HepG2 (cell line): ENCODE measurements at regions not wholly inside any gene's neighbourhood (a gene's known extent, or its start where the extent isn't known, plus 50 kb on each side); places are given as distances from the start of the nearest gene placed in this dataset.

Source experiments
- ATAC-seq: fragments of 200-7000 bp; cut with Tn5 transposase; 3 replicates; pipeline ENCODE4 v1.9.1; 2020; ENCODE audit warnings: mild to moderate bottlenecking, moderate library complexity
- BruUV-seq: library from RNA; stranded (reverse); fragments of 400-500 nt; replicated peaks from 2 replicates; lab custom pipeline; 2021; lab: Mats Ljungman, UMichigan
- CTCF ChIA-PET: fragments of 300-600 bp; formaldehyde crosslinking; extraction: SDS; loops from one replicate; lab custom pipeline; 2021; ENCODE audit warnings: low total read pairs, inconsistent platforms, low intra/inter-chr PET ratio; lab: Yijun Ruan, JAX
- POLR2A ChIA-PET: fragments of 350-600 bp; sonication (Branson Sonifier 250); formaldehyde crosslinking; loops from one replicate; lab custom pipeline; 2020; ENCODE audit warnings: antibody characterized with exemption, inconsistent platforms; lab: Yijun Ruan, JAX
- DNase-seq: peaks from one replicate; pipeline ENCODE4 v3.0.0-alpha.2; 2015; ENCODE audit warnings: low spot score
- FAIRE-seq: peaks from 3 replicates; lab custom pipeline; 2011; peaks lifted over from hg19 to GRCh38; lab: Jason Lieb, UNC
- H2AFZ ChIP-seq: one replicate; pipeline ENCODE4 v1.6.1; 2011; ENCODE audit warnings: low read length, inconsistent platforms
- H3K27ac ChIP-seq: fragments of 300-600 bp; 3 replicates; pipeline ENCODE4 v1.8.0; 2011; ENCODE audit warnings: mixed run types, mild to moderate bottlenecking, mixed read lengths, low read length, inconsistent platforms; ENCODE audit not compliant: insufficient read depth; ENCODE audit errors: extremely low read length
- H3K27me3 ChIP-seq, 2 experiments: fragments of 200-600 bp in 1 of 2; 2 replicates in 1 of 2; 3 replicates in 1 of 2; pipeline versions ENCODE4 v1.6.0 to v1.8.0; 2011; ENCODE audit warnings: low read length in 2 of 2, mild to moderate bottlenecking in 2 of 2, moderate library complexity in 2 of 2, inconsistent platforms in 1 of 2; ENCODE audit not compliant: insufficient read depth in 2 of 2, control insufficient read depth in 1 of 2
- H3K36me3 ChIP-seq, 2 experiments: fragments of 200-600 bp in 1 of 2; replicated peaks in 1 of 2; 2 replicates in 1 of 2; 3 replicates in 1 of 2; pipeline versions ENCODE4 v1.5.1 to v1.8.0; 2011; ENCODE audit warnings: low read length in 2 of 2, inconsistent platforms in 1 of 2; ENCODE audit not compliant: insufficient read depth in 2 of 2, control insufficient read depth in 1 of 2
- H3K4me1 ChIP-seq: 2 replicates; pipeline ENCODE4 v1.5.1; 2012; ENCODE audit warnings: low read length, inconsistent platforms; ENCODE audit not compliant: insufficient read depth
- H3K4me2 ChIP-seq: 2 replicates; pipeline ENCODE4 v1.6.0; 2011; ENCODE audit warnings: low read depth, low read length, inconsistent platforms
- H3K4me3 ChIP-seq, 3 experiments: fragments of 200-600 bp in 1 of 3; sonication (generic), shearing (Covaris generic) in 1 of 3; replicated peaks in 1 of 3; 2 replicates each; pipeline ENCODE4 v1.5.1; 2011 to 2016; ENCODE audit warnings: low read length in 3 of 3, inconsistent platforms in 2 of 3, low read depth in 2 of 3, mild to moderate bottlenecking in 2 of 3, control low read depth in 1 of 3, mixed read lengths in 1 of 3; ENCODE audit not compliant: insufficient read depth in 1 of 3
- H3K79me2 ChIP-seq: one replicate; pipeline ENCODE4 v1.6.1; 2011; ENCODE audit warnings: low read length, inconsistent platforms; ENCODE audit not compliant: insufficient read depth
- H3K9ac ChIP-seq: 2 replicates; pipeline ENCODE4 v1.6.0; 2011; ENCODE audit warnings: mild to moderate bottlenecking, low read depth, low read length, inconsistent platforms; ENCODE audit not compliant: insufficient read depth
- H3K9me3 ChIP-seq: 2 replicates; pipeline ENCODE4 v1.5.1; 2012; ENCODE audit warnings: mild to moderate bottlenecking, low read length
- H4K20me1 ChIP-seq: 2 replicates; pipeline ENCODE4 v1.6.0; 2011; ENCODE audit warnings: inconsistent platforms, mild to moderate bottlenecking, low read length, moderate library complexity; ENCODE audit not compliant: insufficient read depth
- ESRRA ChIP-seq: sonication (generic); formaldehyde crosslinking; IDR thresholded peaks from 2 replicates; pipeline ENCODE4 v1.5.1; 2020; ENCODE audit warnings: mild to moderate bottlenecking, low read depth, missing genetic modification reagents
- KLF16 ChIP-seq, 2 experiments: sonication (generic) in 1 of 2; formaldehyde crosslinking in 1 of 2; IDR thresholded peaks; 2 replicates each; pipeline versions ENCODE4 v1.6.1 to v1.8.0; 2016 to 2023; ENCODE audit warnings: missing genetic modification reagents in 2 of 2, missing compliant biosample characterization in 1 of 2
- MAFF ChIP-seq: IDR thresholded peaks from 2 replicates; pipeline ENCODE4 v1.6.1; 2011; ENCODE audit warnings: low read depth, low read length, improper control_type of control experiment
- MAFK ChIP-seq, 2 experiments: IDR thresholded peaks in 1 of 2; conservative IDR thresholded peaks in 1 of 2; 2 replicates each; pipeline ENCODE4 v1.6.1; 2011; ENCODE audit warnings: improper control_type of control experiment in 2 of 2, low read length in 2 of 2
- MED13 ChIP-seq: sonication (generic); formaldehyde crosslinking; IDR thresholded peaks from 2 replicates; pipeline ENCODE4 v1.5.0; 2020; ENCODE audit warnings: missing genetic modification reagents
- NAIF1 ChIP-seq: sonication (generic); formaldehyde crosslinking; IDR thresholded peaks from 2 replicates; pipeline ENCODE4 v1.5.0; 2020; ENCODE audit warnings: mild to moderate bottlenecking, missing genetic modification reagents, borderline replicate concordance
- NFRKB ChIP-seq: fragments of 450-650 bp; IDR thresholded peaks from 2 replicates; pipeline ENCODE4 v1.6.1; 2017
- ONECUT2 ChIP-seq: sonication (generic); formaldehyde crosslinking; IDR thresholded peaks from 2 replicates; pipeline ENCODE4 v1.4.0; 2020; ENCODE audit warnings: missing genetic modification reagents
- THAP7 ChIP-seq: sonication (generic); formaldehyde crosslinking; IDR thresholded peaks from 2 replicates; pipeline ENCODE4 v1.8.1; 2023; ENCODE audit warnings: mild to moderate bottlenecking, missing genetic modification reagents
- YY1 ChIP-seq: IDR thresholded peaks from 2 replicates; pipeline ENCODE4 v1.6.1; 2011; ENCODE audit warnings: low read length, low read depth, moderate library complexity, mild to moderate bottlenecking; ENCODE audit not compliant: insufficient read depth, insufficient replicate concordance
- ZC3H13 ChIP-seq: sonication (generic); formaldehyde crosslinking; IDR thresholded peaks from 2 replicates; pipeline ENCODE4 v1.8.1; 2023; ENCODE audit warnings: mild to moderate bottlenecking, missing genetic modification reagents, moderate library complexity
- ZNF17 ChIP-seq: sonication (generic); formaldehyde crosslinking; IDR thresholded peaks from 2 replicates; pipeline ENCODE4 v1.5.0; 2020; ENCODE audit warnings: mild to moderate bottlenecking, missing genetic modification reagents
- ZNF264 ChIP-seq: sonication (generic); formaldehyde crosslinking; IDR thresholded peaks from 2 replicates; pipeline ENCODE4 v1.4.0; 2020; ENCODE audit warnings: missing genetic modification reagents
- ZNF343 ChIP-seq: sonication (generic); formaldehyde crosslinking; IDR thresholded peaks from 2 replicates; pipeline ENCODE4 v1.4.0; 2020; ENCODE audit warnings: mild to moderate bottlenecking, missing genetic modification reagents
- ZNF562 ChIP-seq: sonication (generic); formaldehyde crosslinking; IDR thresholded peaks from 2 replicates; pipeline ENCODE4 v1.8.0; 2022; ENCODE audit warnings: missing genetic modification reagents, borderline replicate concordance
- ZNF891 ChIP-seq: sonication (generic); formaldehyde crosslinking; IDR thresholded peaks from 2 replicates; pipeline ENCODE4 v1.5.0; 2020; ENCODE audit warnings: mild to moderate bottlenecking, missing genetic modification reagents
- WGBS: methylation state at CpG from one replicate; pipeline ENCODE4 v1.1.6; 2017; ENCODE audit warnings: low lambda C conversion rate; 5-methylcytosine and 5-hydroxymethylcytosine counted together
- in situ Hi-C: cut with HindIII; loops from 2 replicates; pipeline ENCODE4 v1.10.0; 2017; ENCODE audit warnings: low pct_unique_long_range_greater_than_20kb; ENCODE audit not compliant: extremely low pct_ligation_motif_present
- intact Hi-C: fragments of 100-400 bp; cut with micrococcal nuclease; formaldehyde crosslinking; loops from one replicate; pipeline ENCODE4 v1.10.0; 2022; ENCODE audit not compliant: unreplicated experiment

GRCh38 chr11:90496722-90497121, 273.9 kb upstream of the CHORDC1 start:
- ChIA-PET CTCF (no interaction called here), POLR2A (no interaction called here)
- FAIRE-seq (no peak), DNase-seq (no peak), ATAC-seq (no peak)
- Histone ChIP-seq H3K4me2 (no peak overlapping the region), H3K27me3 (no peaks in the 10 kb centered on the region), H3K36me3 (no peaks in the 10 kb centered on the region), H3K27ac (no peak overlapping the region), H3K4me1 (no peaks in the 10 kb centered on the region), H2AFZ (no peak overlapping the region), H3K79me2 (no peaks in the 10 kb centered on the region), H3K4me3 (no peak overlapping the region), H3K9me3 (peaks cover 27% of the 10 kb centered on the region; the same call in 1 of the 2 replicates), H3K9ac (no peak overlapping the region), H4K20me1 (no peaks in the 10 kb centered on the region)
- 29% methylated on average over 1 of the region's 1 CpG for WGBS
- TF ChIP-seq MAFK (conservative IDR thresholded peaks at IDR 0.05 in 1 of 2, IDR thresholded peaks at IDR 0.05 in 1 of 2; ENCODE audit: low read length in 2 of 2) = peak; percentile 90 to 93
- no peak for TF ChIP-seq ZNF264 (CRISPR knock-in tag)
- no peak for TF ChIP-seq THAP7
- peak; percentile 91 for TF ChIP-seq MAFF
- TF ChIP-seq ZNF17 (CRISPR knock-in tag) = no peak
- TF ChIP-seq ESRRA (CRISPR knock-in tag) = no peak
- intact Hi-C loops = no loop called here
- in situ Hi-C loops = no loop called here
- no TSS peak for BruUV-seq

- Histone ChIP-seq H3K4me1 (no peaks in the 10 kb centered on the region), H3K27ac (no peak overlapping the region), H2AFZ (no peak overlapping the region), H3K79me2 (no peaks in the 10 kb centered on the region), H3K36me3 (no peaks in the 10 kb centered on the region), H3K4me2 (no peak overlapping the region), H3K4me3 (no peak overlapping the region), H4K20me1 (no peaks in the 10 kb centered on the region), H3K27me3 (no peaks in the 10 kb centered on the region), H3K9me3 (peaks cover 23% of the 10 kb centered on the region; the same call in 1 of the 2 replicates), H3K9ac (no peak overlapping the region)
- in situ Hi-C loops (no loop called here), intact Hi-C loops (no loop called here)
- POLR2A ChIA-PET = no interaction called here
- BruUV-seq = no TSS peak
- FAIRE-seq (no peak), DNase-seq (no peak), ATAC-seq (peak; percentile 34; the same call in 1 of the 3 replicates)
- CTCF ChIA-PET = no interaction called here
- no peak for TF ChIP-seq ZNF343
- no peak for TF ChIP-seq ZC3H13 (CRISPR knock-in tag)
- TF ChIP-seq MED13 (CRISPR knock-in tag) = no peak
- no peak for TF ChIP-seq ZNF891 (CRISPR knock-in tag)
- no peak for TF ChIP-seq YY1
- no peak for TF ChIP-seq ZNF562 (CRISPR knock-in tag)
- TF ChIP-seq KLF16 (CRISPR knock-in tag; IDR thresholded peaks at IDR 0.05) = no peak
- TF ChIP-seq ONECUT2 (CRISPR knock-in tag) = no peak
- TF ChIP-seq NFRKB = no peak
- no peak for TF ChIP-seq NAIF1 (CRISPR knock-in tag)
These were observed 270.5 kb upstream of the CHORDC1 start for GRCh38 chr11:90493379-90493778.
